ENCODE measurements at regions not wholly inside any gene's neighbourhood (a gene's known extent, or its start where the extent isn't known, plus 50 kb on each side); places are given as distances from the start of the nearest gene placed in this dataset.
"Not testable (repeated sequence)": the region's sequence is repeated elsewhere in the genome, so short reads cannot be mapped to it uniquely, and the experiment has no call there.

- DNase-seq = not testable (repeated sequence)
Measured at GRCh38 chr21:9697751-9698150, 823.6 kb upstream of the TPTE start.

DNA sequence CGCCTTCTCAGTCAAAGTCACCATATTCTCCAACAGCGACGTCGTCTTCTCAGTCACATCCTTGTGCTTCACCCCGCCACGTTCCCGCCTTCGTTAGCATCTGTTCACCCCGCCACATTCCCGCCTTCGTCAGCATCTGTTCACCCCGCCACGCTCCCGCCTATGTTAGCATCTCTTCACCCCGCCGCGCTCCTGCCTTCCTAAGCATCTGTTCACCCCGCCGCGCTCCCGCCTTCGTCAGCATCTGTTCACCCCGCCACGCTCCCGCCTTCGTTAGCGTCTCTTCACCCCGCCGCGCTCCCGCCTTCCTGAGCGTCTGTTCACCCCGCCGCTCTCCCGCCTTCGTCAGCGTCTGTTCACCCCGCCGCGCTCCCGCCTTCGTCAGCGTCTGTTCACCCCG, 816.4 kb upstream of the TPTE start:
- DNase-seq = not testable (repeated sequence)

GRCh38 chr21:9705455-9705854, 815.9 kb upstream of the TPTE start:
- not testable (repeated sequence) for DNase-seq

GRCh38 chr21:9724542-9724941, 796.8 kb upstream of the TPTE start:
- DNase-seq = not testable (repeated sequence)

DNA sequence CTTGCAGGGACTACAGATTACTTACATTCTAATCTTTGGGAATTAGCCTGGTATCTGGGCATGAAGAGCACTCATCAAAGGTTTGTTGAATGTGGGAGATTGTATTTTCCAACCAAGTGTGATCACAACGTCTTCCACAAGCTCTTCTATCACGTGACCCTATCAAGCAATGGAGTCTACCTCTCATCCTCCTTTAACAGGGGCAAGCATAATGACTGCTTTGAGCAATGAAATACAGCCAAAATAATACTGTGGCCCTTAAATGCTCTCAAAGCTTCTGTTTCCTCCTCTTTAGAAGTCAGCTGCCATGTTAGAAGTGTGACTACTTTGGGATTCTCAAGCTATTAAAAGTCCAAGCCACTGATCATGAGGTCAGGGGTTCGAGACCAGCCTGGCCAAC, 794.2 kb upstream of the TPTE start:
- DNase-seq = not testable (repeated sequence)

DNA sequence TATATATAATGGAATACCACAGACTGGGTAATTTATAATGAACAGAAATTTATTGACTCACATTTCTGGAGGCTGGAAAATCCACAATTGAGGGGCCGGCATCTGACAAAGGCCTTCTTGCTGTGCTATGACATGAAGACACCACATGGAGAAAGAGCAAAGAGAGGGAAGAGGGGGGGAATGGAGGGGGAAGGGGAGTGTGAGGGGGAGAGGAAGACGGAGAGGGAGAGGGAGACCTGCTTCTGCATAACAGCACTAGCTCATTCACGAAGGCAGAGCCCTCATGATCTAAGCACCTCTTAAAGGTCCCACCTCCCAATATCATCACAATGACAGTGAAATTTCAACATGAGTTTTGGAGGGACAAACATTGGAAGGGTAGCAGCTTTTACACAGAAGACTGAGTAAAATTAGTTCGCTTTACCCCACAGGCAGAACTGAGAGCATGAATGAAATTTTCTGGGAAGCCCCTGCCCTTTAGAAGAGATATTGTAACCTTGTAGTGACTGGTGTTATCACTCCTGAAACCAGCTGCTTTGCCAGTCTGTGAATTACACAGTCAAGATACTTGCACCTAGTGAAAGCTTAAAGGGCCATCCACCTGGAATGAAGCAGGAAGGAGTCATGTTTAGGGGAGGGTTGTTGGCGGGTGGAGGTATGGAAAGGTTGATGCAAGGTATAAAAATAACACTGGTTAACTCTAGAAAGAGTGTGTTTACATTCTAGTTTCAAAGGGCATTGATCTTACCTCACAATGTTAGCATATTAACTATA, 793.0 kb upstream of the TPTE start:
- DNase-seq = not testable (repeated sequence)

GRCh38 chr21:9730866-9731265, 790.5 kb upstream of the TPTE start:
- DNase-seq = no peak

DNA sequence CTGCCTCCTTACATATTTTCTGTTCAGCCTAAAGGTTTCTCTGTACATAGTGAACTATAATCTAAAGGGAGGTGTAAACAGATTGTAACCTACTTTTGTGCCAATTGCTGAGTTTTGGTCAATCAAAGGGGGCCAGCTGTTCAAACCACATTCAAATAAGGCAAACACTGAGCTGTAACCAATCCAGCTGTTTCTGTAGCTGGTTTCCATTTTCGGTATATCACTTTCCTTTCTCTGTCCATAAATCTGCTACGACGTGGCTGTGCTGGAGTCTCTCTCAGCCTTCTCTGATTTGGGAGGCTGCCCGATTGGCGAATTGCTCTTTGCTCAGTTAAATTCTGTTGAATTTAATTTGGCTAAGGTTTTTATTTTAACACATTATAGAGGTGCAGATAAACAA, 790.1 kb upstream of the TPTE start:
- DNase-seq = not testable (repeated sequence)

DNA sequence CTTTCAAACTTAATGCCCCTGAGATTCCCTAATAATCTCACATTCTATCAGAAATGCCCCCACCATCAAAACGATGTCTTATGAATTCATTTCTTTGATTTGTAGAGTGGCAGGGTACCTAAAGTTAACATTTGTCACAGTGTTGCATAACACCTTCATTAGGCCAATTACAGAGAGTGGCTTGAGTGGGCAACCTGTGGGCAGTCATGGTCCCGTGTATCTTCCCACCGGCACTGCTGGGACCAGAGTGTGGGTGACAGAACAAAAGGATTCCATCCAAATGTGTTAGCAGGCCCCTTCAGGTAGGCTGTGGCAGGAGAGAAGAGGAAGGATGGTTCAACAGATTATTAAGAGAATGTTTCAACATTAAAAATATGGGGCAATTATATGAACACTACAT, 788.8 kb upstream of the TPTE start:
- not testable (repeated sequence) for DNase-seq

DNA sequence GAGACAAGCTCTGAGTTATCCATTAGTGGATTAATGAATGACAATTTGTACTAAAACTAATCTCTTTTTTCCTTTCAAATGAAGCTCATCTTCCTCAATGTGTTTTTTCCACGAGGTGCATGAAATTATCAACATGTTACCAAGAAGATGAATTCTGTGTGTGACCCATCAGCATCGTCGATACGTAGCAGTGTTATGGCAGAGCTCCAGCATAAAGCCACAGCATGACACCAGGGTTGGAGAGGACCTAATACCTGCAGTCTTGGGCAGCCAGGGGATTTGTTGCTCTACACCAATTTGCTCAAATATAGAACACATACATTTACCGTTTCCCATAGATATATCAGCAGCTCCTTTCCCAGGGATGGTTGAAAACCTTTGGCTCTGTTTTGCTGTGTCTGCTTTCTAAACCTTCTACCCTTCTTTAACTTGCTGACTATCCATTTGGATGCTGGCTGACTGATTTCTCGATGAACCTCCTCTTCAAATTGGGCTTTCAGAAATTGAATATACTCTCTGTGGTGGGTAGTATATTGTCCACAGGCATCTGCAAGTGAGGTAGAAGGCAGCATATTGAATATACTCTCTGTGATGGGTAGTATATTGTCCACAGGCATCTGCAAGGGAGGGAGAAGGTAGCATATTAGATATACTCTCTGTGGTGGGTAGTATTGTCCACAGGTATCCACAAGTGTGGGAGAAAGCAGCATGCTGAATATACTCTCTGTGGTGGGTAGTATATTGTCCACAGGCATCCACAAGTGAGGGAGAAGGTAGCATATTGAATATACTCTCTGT, 787.4 kb upstream of the TPTE start:
- DNase-seq = not testable (repeated sequence)

GRCh38 chr21:9735421-9735961, 785.9 kb upstream of the TPTE start:
- DNase-seq = no peak

GRCh38 chr21:9737301-9737700, 784.1 kb upstream of the TPTE start:
- DNase-seq = not testable (repeated sequence)

DNA sequence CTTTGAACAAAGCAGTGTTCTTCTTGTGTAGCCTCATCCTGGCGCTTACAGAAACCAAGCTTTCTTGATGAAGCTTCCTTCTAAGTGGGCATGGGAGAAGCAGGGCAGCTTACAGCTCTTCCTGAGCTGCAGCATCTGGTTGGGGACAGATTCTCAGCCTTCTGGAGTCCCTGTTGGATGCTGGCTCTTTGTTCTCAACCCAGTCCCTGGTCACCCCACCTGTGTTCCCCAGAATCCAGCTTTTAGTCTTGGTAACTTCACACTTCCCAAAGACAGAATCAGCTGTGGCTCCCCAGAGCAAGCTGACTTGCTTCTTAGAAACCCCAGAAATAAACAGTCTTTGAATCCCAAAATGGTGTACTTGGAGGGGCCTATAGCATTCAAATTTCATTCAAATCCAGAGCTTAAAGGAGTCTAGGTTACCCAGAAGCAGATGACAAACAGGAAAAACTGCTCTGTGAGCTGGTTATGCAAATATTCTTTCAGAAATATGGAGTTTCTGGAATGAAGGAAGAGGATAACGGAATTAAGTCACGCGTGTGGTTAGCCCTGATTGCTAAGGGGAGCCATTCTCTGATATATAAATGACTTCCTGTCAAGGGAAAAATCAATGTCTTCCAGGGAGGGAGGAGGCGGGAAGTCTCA, 783.4 kb upstream of the TPTE start:
- DNase-seq = not testable (repeated sequence)

DNA sequence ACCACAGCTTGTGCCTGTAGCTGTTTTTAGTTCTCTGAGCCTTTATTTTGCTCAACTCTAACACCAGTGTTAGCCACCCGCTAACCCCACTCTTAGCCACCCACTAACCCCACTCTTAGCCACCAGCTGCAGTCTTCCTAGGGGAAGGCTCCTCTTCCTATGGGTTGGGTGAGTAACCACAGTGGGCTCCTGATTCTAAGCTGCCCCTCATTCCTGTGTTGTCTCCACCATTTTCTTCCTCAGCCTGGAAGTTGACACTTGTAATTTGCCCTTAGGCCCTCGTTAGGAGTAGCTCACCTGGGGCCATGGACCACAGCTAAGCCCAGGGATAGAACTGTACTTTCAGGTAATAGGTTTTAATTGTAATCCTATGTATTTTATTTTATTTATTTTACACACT, 782.9 kb upstream of the TPTE start:
- no peak for DNase-seq

DNA sequence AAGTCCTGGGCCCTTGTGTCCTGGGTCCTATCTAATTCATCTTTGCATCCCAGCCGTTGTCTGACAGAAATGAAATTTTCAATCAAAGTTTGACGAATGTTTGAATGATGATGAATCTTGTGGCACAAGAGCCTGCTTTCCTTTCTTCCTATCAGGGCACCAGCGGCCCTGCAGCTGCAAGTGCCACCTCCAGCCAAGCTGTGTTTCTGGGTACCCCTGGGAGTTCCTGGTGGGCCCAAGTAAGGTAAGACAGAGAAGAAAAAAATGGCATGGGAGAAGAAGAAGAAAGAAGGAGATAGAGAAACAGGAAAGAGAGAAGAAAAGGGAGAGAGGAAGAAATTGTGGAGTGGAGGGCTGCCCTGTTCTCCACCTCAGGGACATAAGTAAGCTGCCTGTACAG, 782.1 kb upstream of the TPTE start:
- DNase-seq = no peak

- DNase-seq = not testable (repeated sequence)
Measured at GRCh38 chr21:9740177-9740941, 781.0 kb upstream of the TPTE start.

DNA sequence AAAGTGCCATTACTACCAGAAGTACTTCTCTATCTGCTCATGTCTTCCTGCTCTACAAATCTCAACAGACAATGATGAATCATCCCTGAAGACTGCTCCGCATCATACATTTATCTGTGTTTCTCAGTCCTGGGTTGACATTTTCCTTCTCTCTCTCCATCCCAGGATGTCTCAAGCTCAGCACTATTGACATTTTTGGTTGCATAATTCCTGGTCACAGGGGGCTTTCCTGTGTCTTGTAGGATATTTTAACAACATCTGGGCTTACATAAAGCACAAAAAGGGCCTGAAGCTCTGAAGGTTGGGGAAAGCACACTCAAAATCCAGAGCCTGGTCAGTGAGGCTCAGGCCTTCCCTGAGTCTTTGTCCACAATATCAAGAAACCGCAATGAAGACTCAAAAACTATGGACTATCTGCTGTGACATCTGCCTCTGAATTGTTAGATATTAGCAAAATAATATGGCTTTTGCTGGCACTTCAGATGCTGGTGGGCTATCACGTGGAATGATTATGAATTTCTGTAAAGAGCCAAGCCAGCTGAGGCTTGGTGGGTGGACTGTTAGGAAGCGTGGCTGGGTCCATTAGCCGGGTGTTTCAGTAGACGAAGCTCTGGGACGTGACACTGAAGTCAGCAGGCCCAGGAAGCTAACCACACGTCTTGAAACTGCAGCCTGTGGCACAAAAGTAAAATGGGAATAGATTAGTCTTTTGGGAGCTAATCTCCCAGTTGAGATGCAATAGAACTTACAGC, 780.2 kb upstream of the TPTE start:
- DNase-seq = not testable (repeated sequence)

DNA sequence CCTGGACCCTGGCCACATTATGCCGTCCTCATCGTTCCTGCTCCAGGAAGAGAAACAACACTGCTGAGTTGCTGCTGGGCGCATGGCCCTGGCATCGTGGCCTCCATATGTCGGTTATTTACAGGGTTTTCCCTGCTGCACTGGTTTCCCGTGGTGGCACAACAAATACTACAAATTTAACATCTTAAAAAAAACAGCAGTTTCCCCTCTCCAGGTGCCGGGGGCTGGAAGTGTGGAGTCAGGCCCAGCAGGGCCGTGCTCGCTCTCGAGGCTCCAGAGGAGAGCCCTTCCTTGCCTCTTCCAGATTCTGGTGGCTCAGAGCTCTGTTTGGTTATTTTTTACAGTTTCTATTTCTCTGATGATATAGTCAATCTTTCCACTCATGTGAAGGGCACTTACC, 777.8 kb upstream of the TPTE start:
- not testable (repeated sequence) for DNase-seq

DNA sequence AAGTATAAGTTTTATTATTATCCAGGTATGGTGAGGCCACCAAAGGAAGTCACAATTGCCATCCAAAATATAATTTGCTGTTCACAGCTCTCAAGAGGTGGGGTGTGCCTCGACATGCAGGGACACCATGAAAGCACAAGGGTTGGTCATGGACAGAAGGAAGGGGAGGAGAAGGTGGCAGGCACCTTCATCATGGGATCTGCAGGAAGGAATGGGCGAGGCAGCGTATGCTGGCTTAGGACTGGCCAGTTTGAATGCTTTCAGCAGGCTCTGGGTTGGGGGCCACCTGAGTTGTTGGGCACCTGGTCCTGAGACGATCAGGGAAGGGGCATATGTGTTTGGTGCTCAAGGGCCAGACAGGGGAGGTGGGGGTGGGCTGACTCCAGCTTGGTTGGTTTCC, 777.2 kb upstream of the TPTE start:
- DNase-seq = not testable (repeated sequence)

DNA sequence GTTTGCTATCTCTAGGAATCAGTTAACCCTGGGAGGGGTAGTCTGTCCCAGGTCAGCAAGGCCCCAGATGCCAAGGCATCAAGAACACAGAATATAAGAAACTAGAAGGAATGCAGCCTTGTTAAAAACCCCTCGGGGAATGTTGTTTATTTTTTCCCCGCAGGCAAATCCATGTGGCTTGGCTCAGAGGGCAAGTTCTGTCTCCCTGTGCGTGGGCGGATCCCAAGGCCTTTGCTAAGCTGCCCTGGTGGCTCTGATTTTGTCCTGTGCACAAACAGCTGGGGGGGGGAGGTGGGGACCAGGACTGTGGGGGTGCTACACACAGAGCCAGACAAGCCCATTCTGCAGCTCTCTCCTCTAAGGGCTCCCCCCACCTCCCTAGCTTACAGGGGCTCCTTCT, 776.8 kb upstream of the TPTE start:
- not testable (repeated sequence) for DNase-seq

DNA sequence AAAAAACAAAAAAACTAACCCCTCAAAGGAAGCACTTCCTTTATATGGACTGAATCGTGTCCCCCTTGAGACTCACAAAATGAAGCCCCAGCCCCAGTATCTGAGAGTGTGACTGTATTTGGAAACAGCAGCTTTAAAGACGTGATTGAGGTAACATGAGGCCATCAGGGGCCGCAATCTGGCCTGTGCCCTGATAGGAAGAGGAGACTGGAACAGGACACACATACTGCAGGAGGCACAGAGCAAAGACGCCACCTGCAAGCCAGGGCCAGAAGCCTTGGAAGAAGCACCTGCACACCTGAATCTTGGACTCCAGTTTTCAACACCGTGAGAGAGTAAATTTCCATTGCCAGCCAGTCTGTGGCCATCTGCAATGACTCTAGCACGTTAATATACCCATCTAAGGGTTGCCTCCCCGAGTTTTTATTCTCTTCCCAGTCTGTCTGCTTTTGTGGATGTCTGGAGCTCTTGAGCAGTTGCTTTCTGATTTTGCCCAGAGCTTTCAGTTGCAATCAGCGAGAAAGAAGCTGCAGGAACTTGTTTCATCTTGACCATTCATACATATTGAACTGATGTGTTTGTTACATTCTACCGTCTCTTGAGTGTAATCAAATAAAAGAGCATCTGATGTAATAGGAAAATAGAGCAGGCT, 775.8 kb upstream of the TPTE start:
- DNase-seq = not testable (repeated sequence)

Measured in tongue (tissue), 1 donor.